Fibroblast of skin of left biceps (primary cell): ENCODE measurements at regions not wholly inside any gene's neighbourhood (a gene's known extent, or its start where the extent isn't known, plus 50 kb on each side); places are given as distances from the start of the nearest gene placed in this dataset.

Experiments
- DNase-seq, 2 experiments: peaks; one replicate each; pipeline ENCODE4 v3.0.0-alpha.2; 2013; ENCODE audit warnings: low read depth in 2 of 2

GRCh38 chr10:21209495-21209894 is 312.4 kb upstream of the NEBL start:
- no peak for DNase-seq

DNA sequence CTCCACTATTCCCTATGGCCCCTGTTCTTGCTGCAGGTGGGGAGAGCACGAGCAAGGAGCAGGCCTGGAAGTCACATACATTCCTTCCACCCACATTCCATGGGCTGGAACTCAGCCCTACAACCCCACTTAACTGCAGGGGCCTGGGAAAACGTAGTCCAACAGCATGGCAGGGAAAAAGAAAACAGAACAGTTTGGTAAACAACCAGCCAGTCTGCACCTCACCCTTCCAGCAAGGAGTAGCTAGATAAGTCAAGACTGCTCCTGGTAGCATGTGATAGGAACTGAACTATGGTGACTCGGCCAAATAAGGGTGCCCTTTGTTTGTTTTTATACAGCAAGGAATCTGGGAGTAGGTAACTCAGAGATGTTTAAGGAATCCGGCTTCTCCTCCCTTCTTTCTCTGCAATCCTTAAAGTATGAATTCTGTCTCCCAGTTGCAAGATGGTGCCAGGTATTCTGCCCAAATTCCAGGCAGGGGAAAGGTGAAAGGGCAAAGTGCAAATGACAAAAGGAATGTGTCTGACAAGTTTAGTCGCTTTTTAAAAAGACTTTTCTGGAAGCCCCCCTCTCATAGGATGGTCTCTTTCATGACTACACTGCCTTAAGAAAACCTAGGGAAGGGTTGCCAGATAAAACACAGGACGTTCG is 311.7 kb upstream of the NEBL start:
- DNase-seq: no peak

DNA sequence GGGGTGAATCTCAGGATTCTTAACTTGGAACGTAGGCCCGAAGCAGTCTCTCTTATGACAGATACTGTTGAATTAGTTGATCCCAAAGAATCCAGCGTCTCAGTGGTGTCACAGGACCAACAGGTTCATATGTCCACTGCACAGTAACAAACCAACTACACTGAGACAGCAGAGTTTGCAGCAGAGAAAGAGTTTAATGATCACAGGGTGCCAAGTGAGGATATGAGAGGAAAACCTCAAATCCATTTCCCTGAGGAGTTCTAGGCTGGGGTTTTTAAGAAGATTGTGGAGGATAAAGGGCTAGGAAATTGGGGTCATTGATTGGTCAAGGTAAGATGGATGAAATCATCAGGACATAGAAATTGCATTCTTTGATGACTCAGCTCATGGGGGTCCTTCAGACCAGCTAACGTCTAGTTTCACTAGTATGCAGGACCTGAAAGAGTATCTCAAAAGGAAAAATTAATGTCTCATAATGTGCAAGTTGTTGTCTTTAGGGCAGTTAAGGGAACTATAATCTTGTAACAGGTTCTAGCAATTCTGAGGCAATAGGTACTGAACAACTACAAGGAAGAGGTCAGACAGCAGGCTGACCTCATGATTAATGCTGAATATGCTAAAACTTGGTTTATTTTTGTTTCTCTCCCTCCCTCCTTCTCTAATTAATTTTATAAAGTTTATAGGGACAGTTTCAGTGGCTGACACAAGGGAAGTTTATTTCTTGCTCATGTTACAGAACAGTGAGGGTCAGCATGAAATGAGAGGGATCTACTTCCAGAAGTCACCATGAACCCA is 310.9 kb upstream of the NEBL start:
- DNase-seq: no peak

- DNase-seq: no peak
These were observed 308.2 kb upstream of the NEBL start for GRCh38 chr10:21205328-21205727.

DNA sequence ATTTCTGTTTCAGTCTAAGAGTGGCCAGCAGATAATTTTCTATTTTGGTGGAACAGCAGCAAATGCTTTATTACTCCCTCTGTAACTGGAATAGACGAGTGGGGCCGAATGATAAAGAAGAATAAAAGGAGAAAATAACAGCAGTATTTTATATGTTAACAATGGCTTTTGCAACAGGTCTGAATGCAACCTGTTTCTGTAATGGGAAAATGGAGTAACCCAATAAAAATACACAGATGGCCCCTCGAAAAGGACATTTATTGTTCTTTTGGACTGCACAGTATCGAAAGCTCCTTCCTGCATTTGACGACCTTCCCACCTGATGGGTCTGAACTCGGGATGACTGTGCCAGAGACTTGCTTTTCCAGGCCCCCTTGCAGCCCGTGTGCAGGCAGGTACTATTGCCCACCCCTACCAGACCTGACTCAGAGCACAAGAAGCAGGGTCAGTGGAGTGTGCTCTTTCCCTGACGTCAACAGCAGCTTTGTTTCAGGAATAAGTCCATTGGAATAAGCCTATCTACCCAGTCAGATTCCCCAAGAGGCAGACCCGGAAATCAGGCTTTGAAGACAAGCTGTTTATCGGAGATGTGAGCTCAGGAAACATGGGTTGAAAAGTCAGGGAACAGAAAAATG is 306.5 kb upstream of the NEBL start:
- DNase-seq: no peak

GRCh38 chr10:21202776-21203462 is 305.8 kb upstream of the NEBL start:
- peak; percentile 4 to 12 for DNase-seq

DNA sequence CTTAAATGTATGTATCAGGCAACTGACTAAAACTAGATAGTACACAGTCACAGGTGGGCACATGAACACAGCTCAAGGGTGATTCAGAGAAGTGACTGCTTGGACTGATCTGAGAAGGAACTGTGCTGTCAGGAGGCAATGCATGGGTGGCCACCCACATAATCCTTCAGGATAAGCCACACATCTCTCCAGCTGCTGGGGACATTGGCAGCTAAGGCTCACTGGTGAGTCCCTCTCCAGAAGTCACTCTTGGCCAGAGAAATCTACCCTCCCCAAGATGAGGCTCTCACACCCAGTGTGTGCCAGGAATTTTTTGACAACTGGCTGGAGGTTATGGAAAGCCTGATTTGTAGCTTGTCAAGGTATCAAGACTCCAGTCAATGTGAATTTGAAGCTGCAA is 302.4 kb upstream of the NEBL start:
- DNase-seq: no peak

DNA sequence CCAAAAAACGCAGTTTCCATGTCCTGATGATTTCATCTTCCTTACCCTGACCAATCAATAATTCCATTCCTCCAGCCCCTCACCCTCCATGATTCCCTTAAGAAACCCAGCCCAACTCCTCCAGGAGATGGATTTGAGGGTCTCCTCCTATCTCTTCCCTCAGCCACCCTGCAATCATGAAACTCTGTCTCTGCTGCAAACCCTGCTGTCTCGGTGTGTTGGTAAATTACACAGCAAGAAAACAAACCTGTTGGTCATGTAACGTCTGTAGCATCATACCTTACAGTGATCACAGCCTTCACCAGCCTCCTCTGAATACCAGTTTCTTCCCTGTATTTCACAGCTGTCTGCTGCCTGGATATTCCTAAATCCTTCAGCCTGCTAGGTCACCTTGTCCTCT is 300.7 kb upstream of the NEBL start:
- DNase-seq: no peak

DNA sequence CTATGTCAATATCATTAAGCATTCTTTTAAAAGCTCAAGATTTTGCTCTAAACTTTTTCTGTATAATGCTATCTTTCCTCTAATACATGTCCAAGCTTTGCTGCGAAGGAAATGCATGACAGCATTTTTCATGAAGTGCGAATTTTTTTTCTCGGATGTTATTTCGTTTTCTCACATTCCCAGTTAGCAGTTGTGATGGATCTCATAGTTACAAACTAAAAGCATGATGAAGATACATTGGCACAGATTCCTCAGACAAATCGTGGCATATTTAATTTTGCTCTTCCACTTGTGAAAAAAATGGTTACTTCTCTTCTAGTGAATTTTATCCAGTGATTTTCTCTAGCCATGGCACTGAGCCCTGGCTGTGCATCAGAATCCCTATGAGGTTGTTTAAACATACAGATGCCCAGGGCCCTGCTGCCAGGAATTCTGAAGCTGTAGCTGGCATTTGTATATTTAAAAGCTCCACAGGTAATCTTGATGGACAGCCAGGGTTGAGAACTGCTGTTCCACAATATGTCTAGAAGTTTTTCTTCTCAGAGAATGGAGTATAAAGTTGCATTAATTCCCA is 299.8 kb upstream of the NEBL start:
- no peak for DNase-seq

- no peak for DNase-seq
These were observed 298.1 kb upstream of the NEBL start for GRCh38 chr10:21195252-21195651.

- DNase-seq: no peak
These were observed 297.4 kb upstream of the NEBL start for GRCh38 chr10:21194510-21194993.

GRCh38 chr10:21193196-21193595 is 296.1 kb upstream of the NEBL start:
- DNase-seq: no peak

GRCh38 chr10:21191512-21191911 is 294.4 kb upstream of the NEBL start:
- no peak for DNase-seq

DNA sequence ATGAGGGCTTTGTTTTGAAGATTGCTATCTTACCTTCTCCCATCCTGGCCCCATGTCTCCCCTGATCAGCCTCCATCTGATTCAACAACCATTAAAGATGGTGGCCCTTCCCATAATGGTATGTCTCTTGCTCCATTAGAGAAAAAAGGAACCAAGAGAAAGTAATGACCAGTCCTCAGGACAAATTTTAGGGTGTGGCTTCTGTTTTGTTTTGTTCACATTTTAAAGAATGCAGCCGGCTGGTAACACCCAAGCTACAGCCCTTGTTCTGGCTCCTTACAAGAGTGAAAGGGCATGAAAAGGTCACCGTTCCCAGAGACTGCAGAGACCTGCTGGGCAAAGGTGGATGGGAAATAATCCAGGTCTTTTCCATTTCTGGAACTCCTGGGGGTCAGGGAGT is 287.9 kb upstream of the NEBL start:
- DNase-seq: no peak

GRCh38 chr10:21184216-21184615 is 287.1 kb upstream of the NEBL start:
- peak in 1 of 2 experiments; percentile 5 for DNase-seq

- DNase-seq: no peak
These were observed 285.9 kb upstream of the NEBL start for GRCh38 chr10:21183025-21183424.

DNA sequence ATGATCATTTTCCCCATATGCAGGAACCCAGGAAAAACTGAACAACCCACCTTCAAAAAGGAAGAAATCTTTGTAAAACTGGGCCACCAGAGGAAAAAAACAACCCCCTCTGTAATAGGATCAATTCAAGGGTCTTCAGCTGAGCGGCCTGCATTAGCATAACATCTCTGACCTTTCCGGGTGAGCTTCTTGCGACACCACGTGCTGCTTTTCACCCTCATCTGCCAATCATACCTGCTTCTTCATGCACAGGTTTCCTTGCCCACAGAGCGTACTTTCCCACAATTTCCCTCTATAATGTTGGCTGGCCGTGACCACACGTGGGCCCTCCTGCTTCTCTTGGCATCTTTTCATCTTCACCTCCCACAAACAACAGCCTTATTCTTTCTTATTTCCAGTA is 284.3 kb upstream of the NEBL start:
- no peak for DNase-seq

- DNase-seq: no peak
These were observed 283.5 kb upstream of the NEBL start for GRCh38 chr10:21180604-21181003.

DNA sequence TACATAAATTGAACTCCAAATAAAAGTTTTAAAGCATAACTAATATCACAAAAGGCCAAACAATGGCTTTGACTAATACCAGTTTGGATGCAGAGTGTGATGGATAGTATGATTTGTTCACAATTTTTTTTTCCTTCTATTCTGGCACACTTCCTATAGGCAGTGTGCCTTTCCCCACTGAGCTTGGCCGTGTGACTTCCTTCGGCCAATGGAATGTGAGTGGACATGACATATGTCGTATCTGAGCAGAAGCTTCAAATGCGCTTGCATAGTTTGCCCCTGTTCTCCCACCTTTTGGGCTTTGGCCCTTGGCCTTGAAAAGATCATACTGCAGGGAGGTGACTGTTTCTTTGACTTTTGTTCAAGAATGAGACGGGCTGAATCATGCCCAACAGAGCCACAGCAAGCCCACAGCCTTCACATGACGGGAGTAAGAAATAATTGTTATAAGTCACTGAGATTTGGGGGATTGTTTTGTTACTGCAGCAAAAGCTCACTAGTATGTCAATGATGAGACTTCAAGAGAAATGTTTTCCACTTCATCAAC is 279.9 kb upstream of the NEBL start:
- no peak for DNase-seq

DNA sequence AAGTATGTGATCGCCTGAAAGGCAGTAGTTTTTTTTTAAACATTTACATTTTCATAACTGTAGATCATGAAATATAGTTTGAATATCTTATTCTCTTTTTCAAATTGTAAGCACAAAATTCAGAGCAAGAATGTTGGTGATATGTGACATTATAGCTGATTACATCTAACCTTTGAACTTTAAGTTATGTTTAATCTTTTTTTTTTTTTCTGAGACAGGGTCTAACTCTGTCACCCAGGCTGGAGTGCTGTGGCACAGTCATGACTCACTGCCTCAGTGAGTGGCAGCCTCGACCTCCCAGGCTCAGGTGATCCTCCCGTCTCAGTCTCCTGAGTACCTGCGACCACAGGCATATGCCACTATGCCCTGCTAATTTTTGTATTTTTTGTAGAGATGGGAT is 278.7 kb upstream of the NEBL start:
- DNase-seq: no peak

DNA sequence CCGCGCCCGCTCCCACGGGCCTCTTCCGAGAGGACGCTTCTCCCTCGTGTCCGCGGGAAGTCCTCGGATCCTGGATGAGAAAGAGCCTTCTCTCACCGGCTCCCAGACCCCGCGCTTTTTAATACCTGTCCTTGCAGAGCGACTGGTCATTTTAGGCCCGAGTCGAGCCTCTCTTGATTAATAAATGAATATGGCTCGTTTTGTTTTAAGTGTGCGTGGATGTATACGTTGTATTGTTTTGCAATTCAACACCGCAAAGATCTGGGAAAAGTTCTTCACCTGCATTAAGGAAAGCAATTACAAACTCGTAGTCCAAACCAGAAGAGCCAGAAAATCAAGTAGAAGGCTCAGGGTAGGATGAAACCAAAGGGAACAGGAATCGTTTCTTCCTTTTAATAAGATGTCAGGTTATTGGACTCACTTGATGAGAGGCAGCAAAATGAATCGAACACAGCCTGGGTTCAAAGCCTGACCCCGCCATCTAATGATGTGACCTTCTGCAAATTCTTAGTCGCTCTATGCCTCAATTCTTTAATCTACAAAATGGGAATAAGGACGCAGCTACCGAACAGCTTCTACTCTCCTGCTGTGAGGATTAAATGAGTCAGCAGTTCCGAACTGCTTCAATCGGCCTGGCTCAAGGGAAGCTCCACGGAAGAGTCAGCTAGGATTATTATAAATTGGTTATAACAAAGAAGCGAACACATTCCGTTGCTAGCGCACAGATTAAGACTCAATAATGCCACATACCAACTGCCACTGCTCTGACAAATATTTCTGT is 277.8 kb upstream of the NEBL start:
- no peak for DNase-seq
